Upper lobe of left lung (tissue), 6 donors: ENCODE measurements at regions not wholly inside any gene's neighbourhood (a gene's known extent, or its start where the extent isn't known, plus 50 kb on each side); places are given as distances from the start of the nearest gene placed in this dataset.

Experiments used
- ATAC-seq, 2 donors: fragments of 200-7000 bp; cut with Tn5 transposase; one replicate each; pipeline ENCODE4 v1.9.1; 2022; ENCODE audit warnings: mild to moderate bottlenecking in 2 of 2, moderate library complexity in 2 of 2; ENCODE audit not compliant: low FRiP score in 2 of 2
- DNase-seq, 2 donors: peaks; one replicate each; pipeline ENCODE4 v3.0.0-alpha.2; 2019 to 2020
- H3K27ac ChIP-seq, 4 donors: fragments of 200-600 bp; sonication (generic); one replicate each; pipeline ENCODE4 v1.5.1; 2016 to 2019
- H3K27me3 ChIP-seq, 4 donors: fragments of 200-600 bp; sonication (generic); one replicate each; pipeline ENCODE4 v1.5.1; 2017 to 2019
- H3K36me3 ChIP-seq, 4 donors: fragments of 200-600 bp; sonication (generic); one replicate each; pipeline ENCODE4 v1.5.1; 2016 to 2019
- H3K4me1 ChIP-seq, 4 donors: fragments of 200-600 bp; sonication (generic); one replicate each; pipeline ENCODE4 v1.5.1; 2018 to 2019
- H3K4me3 ChIP-seq, 4 donors: fragments of 200-600 bp; sonication (generic); one replicate each; pipeline ENCODE4 v1.5.1; 2017 to 2019; ENCODE audit warnings: mild to moderate bottlenecking in 2 of 4, moderate library complexity in 1 of 4
- H3K9me3 ChIP-seq, 4 donors: fragments of 200-600 bp; sonication (generic); one replicate each; pipeline ENCODE4 v1.5.1; 2018 to 2019
- EP300 ChIP-seq, 4 donors: sonication (generic); formaldehyde crosslinking; IDR thresholded peaks; one replicate each; pipeline ENCODE4 v1.5.1; 2017; ENCODE audit warnings: antibody characterized with exemption in 4 of 4, control low read depth in 2 of 4
- POLR2A ChIP-seq, 4 donors: fragments of 450-650 bp; IDR thresholded peaks; one replicate each; pipeline ENCODE4 v1.5.1; 2016 to 2017; ENCODE audit warnings: antibody characterized with exemption in 4 of 4, mild to moderate bottlenecking in 2 of 4
- POLR2AphosphoS5 ChIP-seq, 2 donors: sonication (generic); formaldehyde crosslinking; IDR thresholded peaks; one replicate each; pipeline ENCODE4 v1.5.1; 2017; ENCODE audit warnings: antibody characterized with exemption in 2 of 2
- WGBS, 2 donors: methylation state at CpG; one replicate each; pipeline ENCODE4 v1.1.5; 2017 to 2018; 5-methylcytosine and 5-hydroxymethylcytosine counted together
- TF ChIP-seq, protein P1 (sequence below), 6 experiments: fragments of 450-650 bp in 4 of 6; fragments of 200-600 bp in 2 of 6; sonication (generic) in 2 of 6; IDR thresholded peaks; one replicate each; pipeline ENCODE4 v1.5.1; 2016 to 2019; ENCODE audit warnings: antibody characterized with exemption in 6 of 6
- donor health status: DM: no; HTN: no; CAD: no; lungs with moderate emphysema.
- donor health status: DM: no; HTN: yes; CAD: no; lungs with severe emphysema.

DNA sequence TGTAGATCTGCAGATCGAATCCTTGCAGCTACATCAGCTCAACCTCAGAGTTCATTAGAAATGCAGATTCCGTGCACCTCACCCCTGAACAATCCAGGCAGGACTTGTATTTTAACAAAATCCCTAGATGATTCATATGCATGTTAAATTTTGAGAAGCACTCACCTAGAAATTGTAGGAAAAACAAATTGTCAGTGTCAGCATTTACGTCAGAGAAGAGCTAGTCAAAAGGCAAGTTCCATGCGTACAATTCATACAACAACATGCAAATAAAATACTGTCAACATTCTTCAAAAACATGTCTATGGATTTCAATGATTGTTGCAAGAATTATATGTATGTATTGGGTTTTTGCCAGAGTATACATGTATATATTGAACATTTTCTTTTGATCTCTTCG lies 504.5 kb downstream of the NLGN4X start:
- no peaks in the 10 kb centered on the region for H3K27me3 ChIP-seq
- no peak for ATAC-seq
- no peak overlapping the region for H3K27ac ChIP-seq
- no peaks in the 10 kb centered on the region for H3K4me1 ChIP-seq
- no peak overlapping the region for H3K4me3 ChIP-seq
- no peak for DNase-seq
- TF ChIP-seq POLR2A (IDR thresholded peaks at IDR 0.05): no peak
- TF ChIP-seq, protein P1, sequence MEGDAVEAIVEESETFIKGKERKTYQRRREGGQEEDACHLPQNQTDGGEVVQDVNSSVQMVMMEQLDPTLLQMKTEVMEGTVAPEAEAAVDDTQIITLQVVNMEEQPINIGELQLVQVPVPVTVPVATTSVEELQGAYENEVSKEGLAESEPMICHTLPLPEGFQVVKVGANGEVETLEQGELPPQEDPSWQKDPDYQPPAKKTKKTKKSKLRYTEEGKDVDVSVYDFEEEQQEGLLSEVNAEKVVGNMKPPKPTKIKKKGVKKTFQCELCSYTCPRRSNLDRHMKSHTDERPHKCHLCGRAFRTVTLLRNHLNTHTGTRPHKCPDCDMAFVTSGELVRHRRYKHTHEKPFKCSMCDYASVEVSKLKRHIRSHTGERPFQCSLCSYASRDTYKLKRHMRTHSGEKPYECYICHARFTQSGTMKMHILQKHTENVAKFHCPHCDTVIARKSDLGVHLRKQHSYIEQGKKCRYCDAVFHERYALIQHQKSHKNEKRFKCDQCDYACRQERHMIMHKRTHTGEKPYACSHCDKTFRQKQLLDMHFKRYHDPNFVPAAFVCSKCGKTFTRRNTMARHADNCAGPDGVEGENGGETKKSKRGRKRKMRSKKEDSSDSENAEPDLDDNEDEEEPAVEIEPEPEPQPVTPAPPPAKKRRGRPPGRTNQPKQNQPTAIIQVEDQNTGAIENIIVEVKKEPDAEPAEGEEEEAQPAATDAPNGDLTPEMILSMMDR (IDR thresholded peaks at IDR 0.05): no peak
- TF ChIP-seq EP300 (IDR thresholded peaks at IDR 0.05): no peak
- no peak for TF ChIP-seq POLR2AphosphoS5 (IDR thresholded peaks at IDR 0.05)
- 88 to 90% methylated on average over 5 of the region's 5 CpGs for WGBS, 2 donors
- H3K36me3 ChIP-seq: no peaks in the 10 kb centered on the region
- no peaks in the 10 kb centered on the region for H3K9me3 ChIP-seq

DNA sequence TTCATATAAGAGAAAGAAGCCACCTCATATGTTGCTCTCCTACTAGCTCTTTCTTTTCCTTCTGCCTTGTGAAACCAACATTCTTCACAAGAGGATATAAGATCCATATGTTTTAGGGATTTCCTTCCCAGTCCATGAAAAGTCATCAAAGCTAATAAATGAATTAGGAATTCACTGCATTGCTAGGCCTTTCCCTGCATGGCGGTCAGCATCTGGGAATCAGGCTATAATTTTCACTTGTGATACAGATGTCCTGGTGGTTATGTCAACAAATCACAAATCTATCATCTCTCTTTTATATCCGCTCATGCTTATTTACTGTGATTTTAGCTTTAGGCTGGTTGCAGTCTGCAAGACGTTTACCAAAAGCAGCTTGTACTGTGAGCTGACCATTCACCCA lies 510.0 kb downstream of the NLGN4X start:
- no peaks in the 10 kb centered on the region for H3K36me3 ChIP-seq
- ATAC-seq (no peak), DNase-seq (no peak)
- H3K27ac ChIP-seq: no peak overlapping the region
- no peaks in the 10 kb centered on the region for H3K9me3 ChIP-seq
- 72 to 76% methylated on average over 3 of the region's 3 CpGs for WGBS, 2 donors
- H3K4me3 ChIP-seq: no peak overlapping the region
- TF ChIP-seq POLR2A (IDR thresholded peaks at IDR 0.05) (no peak), POLR2AphosphoS5 (IDR thresholded peaks at IDR 0.05) (no peak), EP300 (IDR thresholded peaks at IDR 0.05) (no peak)
- TF ChIP-seq, protein P1 (IDR thresholded peaks at IDR 0.05): no peak
- H3K4me1 ChIP-seq: no peaks in the 10 kb centered on the region
- H3K27me3 ChIP-seq: no peaks in the 10 kb centered on the region

DNA sequence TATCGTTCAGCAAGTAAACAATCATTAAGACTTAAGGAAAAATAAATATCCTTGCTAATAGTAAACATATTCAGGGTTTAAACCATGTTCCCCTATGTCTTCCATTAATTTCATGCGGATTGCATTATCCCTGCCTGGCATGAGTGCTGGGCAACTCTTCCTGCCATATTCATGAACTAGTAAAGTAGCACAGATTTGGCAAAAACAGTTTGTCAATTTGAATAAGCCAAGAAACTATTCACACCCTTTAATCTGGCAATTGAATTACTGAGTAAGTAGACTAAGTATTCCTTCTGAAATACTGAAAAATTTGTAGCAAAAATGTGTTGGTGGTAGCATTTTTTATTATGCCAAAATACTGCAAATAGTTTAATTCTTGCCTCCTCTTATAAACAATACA lies 512.0 kb downstream of the NLGN4X start:
- DNase-seq (no peak), ATAC-seq (no peak)
- TF ChIP-seq POLR2A (IDR thresholded peaks at IDR 0.05): no peak
- TF ChIP-seq, protein P1 (IDR thresholded peaks at IDR 0.05): no peak
- TF ChIP-seq EP300 (IDR thresholded peaks at IDR 0.05): no peak
- no peak for TF ChIP-seq POLR2AphosphoS5 (IDR thresholded peaks at IDR 0.05)
- Histone ChIP-seq H3K36me3 (no peaks in the 10 kb centered on the region), H3K27me3 (no peaks in the 10 kb centered on the region), H3K27ac (no peak overlapping the region), H3K9me3 (no peaks in the 10 kb centered on the region), H3K4me1 (no peaks in the 10 kb centered on the region), H3K4me3 (no peak overlapping the region)
- 46 to 66% methylated on average over 2 of the region's 2 CpGs for WGBS, 2 donors

DNA sequence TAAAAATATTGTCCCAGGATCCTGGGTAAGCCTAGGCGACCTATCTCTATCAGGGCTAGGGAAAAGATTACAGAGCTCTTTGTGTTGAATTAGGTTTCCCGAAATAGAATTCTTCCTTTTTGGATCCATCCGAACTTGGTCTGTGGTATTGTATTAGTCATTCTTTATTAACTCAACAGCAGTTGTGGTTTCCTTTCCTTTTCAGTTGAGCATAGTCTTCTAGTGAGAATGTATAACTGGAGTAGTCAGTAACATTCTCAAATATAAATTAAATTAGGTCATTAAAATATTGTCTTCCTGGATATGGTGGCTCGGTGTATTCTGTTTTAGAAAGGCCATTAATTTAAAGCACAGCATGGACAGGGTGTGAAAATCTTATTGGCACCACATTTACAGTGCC lies 520.4 kb downstream of the NLGN4X start:
- no peak for ATAC-seq
- WGBS, 2 donors: 60 to 77% methylated on average over 4 of the region's 4 CpGs
- no peak for TF ChIP-seq POLR2AphosphoS5 (IDR thresholded peaks at IDR 0.05)
- no peak for TF ChIP-seq POLR2A (IDR thresholded peaks at IDR 0.05)
- no peak for TF ChIP-seq EP300 (IDR thresholded peaks at IDR 0.05)
- TF ChIP-seq, protein P1 (IDR thresholded peaks at IDR 0.05): no peak

DNA sequence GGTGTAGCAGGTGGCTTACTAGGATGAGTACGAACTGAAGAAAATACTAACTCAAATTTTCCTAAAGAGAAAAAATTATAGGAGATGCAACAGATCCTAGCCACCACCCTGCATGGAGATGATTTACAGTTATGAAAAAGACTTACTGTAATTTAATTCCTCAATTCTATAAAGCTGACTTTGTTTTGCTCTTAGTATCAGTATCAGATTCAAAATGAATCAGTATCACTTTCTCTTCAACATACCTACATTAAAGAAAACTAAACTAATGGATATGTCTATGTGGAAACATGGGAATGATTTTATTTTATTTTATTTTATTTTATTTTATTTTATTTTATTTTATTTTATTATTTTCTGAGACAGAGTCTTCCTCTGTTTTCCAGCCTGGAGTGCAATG lies 525.8 kb downstream of the NLGN4X start:
- H3K4me3 ChIP-seq: no peak overlapping the region
- H3K27me3 ChIP-seq: no peaks in the 10 kb centered on the region
- no peak for DNase-seq
- no peaks in the 10 kb centered on the region for H3K9me3 ChIP-seq
- WGBS, 2 donors: 85 to 97% methylated on average over 1 of the region's 1 CpG
- no peaks in the 10 kb centered on the region for H3K36me3 ChIP-seq
- ATAC-seq: no peak
- TF ChIP-seq EP300 (IDR thresholded peaks at IDR 0.05) (no peak), POLR2AphosphoS5 (IDR thresholded peaks at IDR 0.05) (no peak), POLR2A (IDR thresholded peaks at IDR 0.05) (no peak)
- TF ChIP-seq, protein P1 (IDR thresholded peaks at IDR 0.05): no peak
- peaks cover 0 to 3% (median 1%) of the 10 kb centered on the region in 4 donors for H3K4me1 ChIP-seq
- H3K27ac ChIP-seq: no peak overlapping the region

More for the DNA sequence above, 520.4 kb downstream of the NLGN4X start:
- Histone ChIP-seq H3K4me3 (no peak overlapping the region), H3K9me3 (no peaks in the 10 kb centered on the region), H3K27me3 (no peaks in the 10 kb centered on the region), H3K4me1 (peaks cover 0 to 3% (median 1%) of the 10 kb centered on the region in 4 donors), H3K27ac (no peak overlapping the region), H3K36me3 (no peaks in the 10 kb centered on the region)
- no peak for DNase-seq
